Left lung (tissue), 4 donors: ENCODE measurements at regions not wholly inside any gene's neighbourhood (a gene's known extent, or its start where the extent isn't known, plus 50 kb on each side); places are given as distances from the start of the nearest gene placed in this dataset.

Experiments used
- ATAC-seq: fragments of 200-7000 bp; cut with Tn5 transposase; one replicate; pipeline ENCODE4 v1.9.1; 2020; ENCODE audit warnings: moderate library complexity
- DNase-seq, 4 donors: peaks; one replicate each; pipeline ENCODE4 v3.0.0-alpha.2; 2013 to 2020
- H3K27ac ChIP-seq, 2 donors: fragments of 200-600 bp; sonication (generic) in 1 of 2; one replicate each; pipeline versions ENCODE4 v1.5.0 to v1.8.0; 2020 to 2021
- H3K27me3 ChIP-seq, 2 donors: fragments of 200-600 bp; sonication (generic) in 1 of 2; one replicate each; pipeline versions ENCODE4 v1.5.0 to v1.8.0; 2020 to 2021
- H3K36me3 ChIP-seq, 2 donors: fragments of 200-600 bp; sonication (generic) in 1 of 2; one replicate each; pipeline versions ENCODE4 v1.5.0 to v1.8.0; 2020 to 2021
- H3K4me1 ChIP-seq, 2 donors: fragments of 200-600 bp; one replicate each; pipeline ENCODE4 v1.8.0; 2021
- H3K4me3 ChIP-seq, 2 donors: fragments of 200-600 bp; sonication (generic) in 1 of 2; one replicate each; pipeline versions ENCODE4 v1.5.0 to v1.8.0; 2020 to 2021; ENCODE audit warnings: mild to moderate bottlenecking in 1 of 2
- H3K9me3 ChIP-seq, 2 donors: fragments of 200-600 bp; sonication (generic) in 1 of 2; one replicate each; pipeline versions ENCODE4 v1.5.0 to v1.8.0; 2020 to 2021
- CTCF ChIP-seq, 2 donors: fragments of 200-600 bp; sonication (generic) in 1 of 2; IDR thresholded peaks; one replicate each; pipeline versions ENCODE4 v1.5.0 to v1.8.0; 2021; ENCODE audit warnings: antibody characterized with exemption in 2 of 2
- intact Hi-C, 2 donors: fragments of 100-400 bp; cut with DNase I; formaldehyde crosslinking; loops; one replicate each; pipeline versions ENCODE4 v1.11.2 to v1.14.2; 2022
- donor health status: DM: no; HTN: yes; CAD: no.
- donor health status: DM: no; HTN: no; CAD: no.

- intact Hi-C loops, result no loop called here
- TF ChIP-seq CTCF (IDR thresholded peaks at IDR 0.05), result no peak
- no peak for DNase-seq
- Histone ChIP-seq H3K27me3 (no peaks in the 10 kb centered on the region), H3K4me1 (no peaks in the 10 kb centered on the region), H3K9me3 (no peaks in the 10 kb centered on the region), H3K36me3 (no peaks in the 10 kb centered on the region), H3K4me3 (no peak overlapping the region), H3K27ac (no peak overlapping the region)
- ATAC-seq, result no peak
Observed at GRCh38 chr2:58512878-58513277, 271.8 kb upstream of the FANCL start.

GRCh38 chr2:58508006-58508405 is 266.9 kb upstream of the FANCL start:
- Histone ChIP-seq H3K9me3 (no peaks in the 10 kb centered on the region), H3K27ac (no peak overlapping the region), H3K4me3 (no peak overlapping the region), H3K4me1 (no peaks in the 10 kb centered on the region), H3K27me3 (no peaks in the 10 kb centered on the region), H3K36me3 (no peaks in the 10 kb centered on the region)
- ATAC-seq (no peak), DNase-seq (no peak)
- intact Hi-C loops, result no loop called here
- no peak for TF ChIP-seq CTCF (IDR thresholded peaks at IDR 0.05)

- ATAC-seq, result no peak
- Histone ChIP-seq H3K4me1 (no peaks in the 10 kb centered on the region), H3K27me3 (no peaks in the 10 kb centered on the region), H3K36me3 (no peaks in the 10 kb centered on the region), H3K4me3 (no peak overlapping the region), H3K9me3 (no peaks in the 10 kb centered on the region), H3K27ac (no peak overlapping the region)
- TF ChIP-seq CTCF (IDR thresholded peaks at IDR 0.05), result no peak
- intact Hi-C loops, result no loop called here
- DNase-seq, result no peak
Observed at GRCh38 chr2:58503918-58504317, 262.8 kb upstream of the FANCL start.

GRCh38 chr2:58502931-58503330 is 261.8 kb upstream of the FANCL start:
- no peak for TF ChIP-seq CTCF (IDR thresholded peaks at IDR 0.05)
- Histone ChIP-seq H3K4me1 (no peaks in the 10 kb centered on the region), H3K27me3 (no peaks in the 10 kb centered on the region), H3K9me3 (no peaks in the 10 kb centered on the region), H3K4me3 (no peak overlapping the region), H3K36me3 (no peaks in the 10 kb centered on the region), H3K27ac (no peak overlapping the region)
- intact Hi-C loops, result no loop called here
- no peak for ATAC-seq
- DNase-seq, result no peak

- no peak for DNase-seq
- H3K9me3 ChIP-seq, result no peaks in the 10 kb centered on the region
- ATAC-seq, result no peak
- no peaks in the 10 kb centered on the region for H3K36me3 ChIP-seq
- no peaks in the 10 kb centered on the region for H3K4me1 ChIP-seq
- H3K4me3 ChIP-seq, result no peak overlapping the region
- no peaks in the 10 kb centered on the region for H3K27me3 ChIP-seq
- intact Hi-C loops, result no loop called here
- no peak overlapping the region for H3K27ac ChIP-seq
- TF ChIP-seq CTCF (IDR thresholded peaks at IDR 0.05), result no peak
Observed at GRCh38 chr2:58501371-58502160, 260.4 kb upstream of the FANCL start.
